ENCODE measurements at regions not wholly inside any gene's neighbourhood (a gene's known extent, or its start where the extent isn't known, plus 50 kb on each side); places are given as distances from the start of the nearest gene placed in this dataset.
A peak's percentile ranks its signal among the peaks of the same experiment; 100 is the strongest.
"Not testable (repeated sequence)": the region's sequence is repeated elsewhere in the genome, so short reads cannot be mapped to it uniquely, and the experiment has no call there.

DNA sequence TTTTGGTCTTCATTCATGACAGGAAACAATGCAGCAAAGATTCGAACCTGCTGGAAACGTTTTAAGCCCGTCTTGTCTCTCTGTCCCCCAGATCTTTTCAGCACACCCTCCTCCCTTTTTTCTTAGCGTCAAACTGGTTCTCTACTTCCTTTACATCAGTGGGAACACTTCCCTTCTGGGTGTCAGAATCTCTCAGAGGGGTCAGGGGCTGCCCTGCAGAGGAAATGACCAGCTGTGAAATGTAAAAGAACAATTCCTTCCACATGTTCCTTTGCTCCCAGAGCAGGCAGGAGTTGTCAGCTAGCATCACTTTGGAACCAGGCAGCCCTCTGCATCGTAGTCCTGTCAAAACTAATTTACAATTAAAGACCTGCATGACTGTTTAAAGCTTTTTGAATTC lies 619.0 kb downstream of the TFAP2A start:
- no peak for DNase-seq

DNA sequence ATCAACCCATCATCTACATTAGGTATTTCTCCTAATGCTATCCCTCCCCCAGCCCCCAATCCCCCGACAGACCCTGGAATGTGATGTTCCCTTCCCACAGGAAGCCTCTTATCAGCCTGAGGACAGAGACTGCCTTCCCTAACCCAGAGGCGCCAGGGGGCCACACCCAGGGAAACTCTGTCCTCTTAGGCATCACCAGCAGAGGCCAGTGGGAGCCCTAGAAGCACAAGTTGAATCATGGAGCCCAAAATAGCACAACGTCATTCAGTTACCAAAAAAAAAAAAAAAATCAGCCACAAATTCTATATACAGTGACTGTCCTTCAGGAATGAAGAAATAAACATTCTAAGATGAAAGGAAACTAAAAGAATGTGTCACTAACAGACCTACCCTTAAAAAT lies 625.7 kb downstream of the TFAP2A start:
- DNase-seq: no peak

GRCh38 chr6:9784786-9785185 lies 630.1 kb downstream of the TFAP2A start:
- no peak for DNase-seq

- DNase-seq: no peak
These were observed 631.3 kb downstream of the TFAP2A start for GRCh38 chr6:9783567-9783966.

GRCh38 chr6:9766240-9766915 lies 648.5 kb downstream of the TFAP2A start:
- DNase-seq: no peak

- no peak for DNase-seq
These were observed 653.7 kb downstream of the TFAP2A start for GRCh38 chr6:9761220-9761619.

DNA sequence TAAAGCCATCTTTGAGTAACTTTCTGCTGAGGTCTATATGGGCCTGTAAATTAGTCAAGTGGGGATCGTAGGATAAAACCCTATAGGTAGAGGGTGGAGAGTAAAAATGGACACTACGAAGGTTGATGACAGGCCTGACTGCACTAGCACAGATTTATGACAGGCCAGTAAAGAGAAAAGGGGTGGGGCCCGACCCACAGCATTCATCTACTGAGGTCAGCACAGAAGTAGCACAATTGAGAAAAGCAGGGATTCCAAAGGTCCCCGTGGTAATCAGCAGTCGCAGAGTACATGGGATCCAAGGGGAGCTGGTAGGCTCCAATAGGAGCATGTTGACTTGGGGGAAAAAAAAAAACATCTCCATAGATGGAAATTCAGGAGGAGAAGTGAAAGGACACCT lies 660.4 kb downstream of the TFAP2A start:
- DNase-seq: no peak

DNA sequence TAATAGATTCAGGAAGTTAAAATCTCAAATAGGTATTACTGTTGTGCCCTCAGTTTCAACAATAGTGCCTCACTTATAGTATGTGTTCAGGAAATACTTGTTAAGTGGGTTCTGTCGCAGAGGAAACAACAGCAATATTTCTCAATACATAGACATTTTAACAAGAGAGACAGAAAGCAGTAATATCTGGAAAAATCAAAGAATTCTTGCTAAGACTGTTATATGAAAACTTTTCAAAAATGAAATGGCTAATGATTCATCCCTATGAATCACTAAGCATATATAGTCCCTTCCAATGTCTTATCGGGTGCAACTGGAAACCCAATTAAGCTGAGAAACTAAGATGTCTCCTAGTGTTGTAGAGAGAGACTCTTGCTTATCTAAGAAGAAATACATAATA lies 668.9 kb downstream of the TFAP2A start:
- DNase-seq: no peak

DNA sequence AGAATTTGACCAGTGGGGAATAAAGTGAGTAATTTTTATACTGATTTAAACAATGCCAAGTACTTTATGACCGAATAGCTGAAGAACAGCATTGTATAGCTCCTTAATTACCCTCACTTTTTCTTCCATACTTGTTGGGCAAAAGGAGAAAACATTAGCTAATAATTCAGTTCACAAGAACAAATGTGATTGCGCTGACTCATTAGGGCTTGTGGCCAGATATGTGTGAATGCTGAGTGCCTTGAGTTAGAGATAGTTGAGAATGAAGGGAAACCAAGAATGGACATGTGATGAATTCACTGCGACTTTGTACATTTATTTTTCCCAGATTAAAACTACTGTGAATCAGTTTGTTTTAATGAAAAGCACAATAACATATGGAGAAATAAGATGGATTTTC lies 669.4 kb downstream of the TFAP2A start:
- DNase-seq: no peak

GRCh38 chr6:9744119-9744518 lies 670.8 kb downstream of the TFAP2A start:
- no peak for DNase-seq

GRCh38 chr6:9732056-9732455 lies 682.8 kb downstream of the TFAP2A start:
- DNase-seq: no peak

GRCh38 chr6:9725776-9726175 lies 689.1 kb downstream of the TFAP2A start:
- DNase-seq: not testable (repeated sequence)

DNA sequence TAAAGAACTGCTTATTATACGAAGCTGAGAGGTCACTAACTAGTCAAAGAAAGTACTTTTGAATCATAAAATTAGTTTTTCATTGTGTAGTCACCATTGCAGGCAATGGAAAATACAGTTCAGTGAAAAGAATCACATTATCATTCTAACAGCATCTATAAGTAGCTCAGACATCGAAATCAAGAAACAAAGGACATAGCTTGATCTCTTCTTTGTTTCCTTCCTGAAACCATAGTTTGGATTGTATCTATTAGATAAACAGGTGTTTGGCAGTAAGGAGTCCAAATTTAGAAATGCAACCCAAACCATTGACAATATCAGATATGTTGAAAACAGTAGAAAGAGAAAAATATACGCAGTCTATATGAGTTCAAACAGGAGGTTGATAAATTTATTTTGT lies 697.3 kb downstream of the TFAP2A start:
- DNase-seq: no peak

DNA sequence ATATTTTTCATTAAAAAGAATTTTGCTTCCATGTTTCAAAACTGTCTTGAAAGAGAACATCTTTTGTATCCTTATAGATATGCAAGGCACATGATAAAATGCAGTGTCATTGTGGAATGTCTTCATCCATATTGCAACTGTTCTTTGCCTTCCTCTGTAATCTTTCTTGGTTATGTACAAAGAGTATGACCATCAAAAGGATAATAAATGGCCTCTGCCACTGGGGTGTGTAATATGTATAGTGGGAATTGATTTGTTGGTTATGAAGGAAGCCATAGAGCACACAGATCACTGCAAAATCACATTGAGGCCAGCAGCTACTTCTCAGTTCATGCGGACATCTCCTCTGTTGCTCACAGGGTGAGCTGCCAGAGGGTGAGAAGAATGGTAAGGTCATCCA lies 703.5 kb downstream of the TFAP2A start:
- no peak for DNase-seq

- DNase-seq: no peak
These were observed 704.3 kb downstream of the TFAP2A start for GRCh38 chr6:9710574-9710973.

DNA sequence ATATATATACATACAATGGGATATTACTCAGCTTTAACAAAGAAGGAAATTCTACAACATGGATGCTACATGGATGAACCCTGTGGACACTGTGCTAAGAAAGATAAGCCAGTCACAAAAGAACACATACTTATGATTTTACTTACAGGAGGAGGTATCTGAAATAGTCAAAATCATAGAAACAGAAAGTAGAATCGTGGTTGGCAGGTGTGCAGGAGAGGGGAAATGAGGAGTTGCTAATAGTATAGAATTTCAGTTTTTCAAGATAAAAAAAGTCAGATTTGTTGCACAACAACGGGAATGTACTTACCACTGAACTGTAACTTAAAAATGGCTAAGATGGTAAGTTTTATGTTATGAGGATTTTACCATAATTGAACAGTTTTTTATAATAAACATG lies 706.3 kb downstream of the TFAP2A start:
- DNase-seq: no peak

DNA sequence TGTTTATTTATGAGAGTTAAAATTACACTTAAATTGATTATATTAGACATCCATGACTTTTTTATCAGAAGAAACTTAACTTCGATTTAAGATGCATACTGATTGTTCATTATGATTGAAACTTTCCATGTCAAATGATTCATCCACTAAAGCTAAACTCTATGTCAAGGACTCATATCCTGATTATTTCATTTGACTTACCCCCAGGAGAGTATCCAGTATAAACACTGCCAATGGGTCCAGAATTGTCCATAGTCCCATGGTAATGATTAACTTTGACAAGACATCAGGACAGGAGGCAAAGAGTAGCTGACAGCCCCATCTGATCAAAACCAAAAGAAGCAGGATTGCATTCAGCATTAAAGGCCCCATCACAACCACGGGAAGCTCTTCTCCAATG lies 709.9 kb downstream of the TFAP2A start:
- no peak for DNase-seq

DNA sequence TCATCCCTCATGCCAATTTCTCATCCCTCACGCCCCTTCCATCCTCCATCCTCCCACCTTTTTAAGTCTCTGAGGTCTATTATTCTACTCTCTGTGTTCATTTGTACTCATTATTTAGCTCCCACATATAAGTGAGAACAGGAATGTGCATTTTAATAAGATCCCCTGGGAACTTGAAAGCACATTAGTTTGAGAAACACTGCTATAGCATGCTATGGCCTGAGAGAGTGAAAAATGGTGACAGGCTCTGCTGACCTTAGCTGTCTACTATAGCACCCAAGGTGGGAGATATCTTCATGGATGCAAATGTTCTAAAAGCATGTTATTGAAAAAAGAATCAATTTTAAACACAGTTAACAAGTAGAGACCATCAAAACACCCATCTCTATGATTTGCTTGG lies 712.0 kb downstream of the TFAP2A start:
- DNase-seq: no peak

DNA sequence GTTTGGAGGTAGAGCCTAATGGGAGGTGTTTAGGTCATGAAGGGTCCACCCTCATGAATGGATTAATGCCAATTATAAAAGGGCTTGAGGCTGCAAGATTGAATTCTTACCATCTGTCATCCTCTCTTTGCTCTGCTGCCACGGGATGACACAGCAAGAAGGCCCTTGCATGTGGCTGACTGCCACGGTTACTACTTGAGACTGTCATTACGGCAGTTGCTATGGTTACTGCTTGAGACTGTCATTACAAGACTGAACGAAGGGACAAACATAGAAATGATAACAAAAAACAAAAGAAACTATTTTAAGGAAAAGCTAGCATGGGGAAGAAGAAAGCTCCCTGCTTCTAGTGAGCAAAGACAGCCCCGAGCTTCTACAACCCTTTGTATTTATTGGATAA lies 715.0 kb downstream of the TFAP2A start:
- DNase-seq: peak; percentile 58

DNA sequence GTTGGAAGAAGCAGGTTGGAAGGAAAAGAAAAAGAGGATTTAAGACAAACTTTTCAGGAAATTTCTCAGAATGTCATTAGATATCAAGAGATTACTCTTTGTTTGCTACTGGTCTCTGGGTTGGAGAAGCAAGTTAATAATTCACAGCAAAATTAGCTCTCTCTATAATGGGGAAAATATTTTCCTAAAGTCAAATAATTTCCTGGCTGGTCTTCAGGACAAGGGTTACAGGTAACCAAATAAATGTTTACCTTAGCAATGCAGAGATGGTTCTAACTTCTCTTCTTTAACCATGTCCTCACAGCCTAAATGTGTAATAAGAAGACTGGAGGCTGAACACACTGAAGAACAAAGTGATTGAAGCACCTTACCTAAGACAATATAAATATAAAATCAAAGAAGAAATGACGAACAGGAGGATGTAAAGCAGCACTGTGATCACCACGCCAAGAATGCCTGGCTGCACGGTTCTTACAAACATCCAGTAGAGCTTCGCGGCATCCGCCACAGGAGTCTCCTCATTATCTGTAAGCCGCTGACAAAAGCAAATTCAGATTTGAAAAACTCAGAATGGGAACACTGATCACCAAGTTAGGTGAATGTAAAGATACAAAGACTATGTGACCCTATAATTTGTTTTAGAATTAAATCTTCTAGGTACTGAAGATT lies 717.5 kb downstream of the TFAP2A start:
- no peak for DNase-seq

DNA sequence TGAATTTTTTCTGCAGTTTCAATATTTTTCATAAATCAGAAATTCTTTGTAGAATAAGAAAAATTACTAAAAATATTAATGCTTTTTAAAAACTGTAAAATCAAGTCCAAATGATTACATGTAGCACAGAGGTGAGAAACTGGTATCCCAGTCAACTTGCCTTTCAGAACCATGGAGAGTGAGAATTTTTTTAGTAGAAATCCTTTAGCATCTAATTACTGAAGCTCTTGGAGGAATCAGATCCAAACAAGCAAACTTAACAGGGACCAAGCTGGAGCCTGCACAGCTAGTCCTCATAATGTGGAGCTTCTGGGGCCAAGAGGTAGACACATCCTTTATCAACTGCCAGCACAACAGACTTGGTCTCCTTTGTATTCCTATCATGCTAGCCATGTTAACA lies 724.5 kb downstream of the TFAP2A start:
- no peak for DNase-seq

DNA sequence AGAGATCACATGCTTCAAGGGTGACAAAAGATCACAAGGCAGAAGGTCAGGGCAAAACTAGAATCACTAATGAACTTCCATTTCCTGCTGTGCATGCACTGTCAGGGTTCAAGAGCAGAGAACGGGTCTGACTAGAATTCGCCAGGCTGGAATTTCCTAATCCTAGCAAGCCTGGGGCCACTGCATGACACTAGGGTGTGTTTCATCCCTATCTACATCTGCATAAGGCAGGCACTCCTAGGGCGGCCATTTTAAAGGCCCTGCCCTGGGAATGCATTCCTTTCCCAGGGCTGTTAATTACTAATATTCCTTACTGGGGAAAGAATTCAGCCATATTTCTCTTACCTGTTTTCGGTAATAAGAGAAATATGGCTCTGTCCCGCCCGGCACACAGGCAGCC lies 734.1 kb downstream of the TFAP2A start:
- not testable (repeated sequence) for DNase-seq

DNA sequence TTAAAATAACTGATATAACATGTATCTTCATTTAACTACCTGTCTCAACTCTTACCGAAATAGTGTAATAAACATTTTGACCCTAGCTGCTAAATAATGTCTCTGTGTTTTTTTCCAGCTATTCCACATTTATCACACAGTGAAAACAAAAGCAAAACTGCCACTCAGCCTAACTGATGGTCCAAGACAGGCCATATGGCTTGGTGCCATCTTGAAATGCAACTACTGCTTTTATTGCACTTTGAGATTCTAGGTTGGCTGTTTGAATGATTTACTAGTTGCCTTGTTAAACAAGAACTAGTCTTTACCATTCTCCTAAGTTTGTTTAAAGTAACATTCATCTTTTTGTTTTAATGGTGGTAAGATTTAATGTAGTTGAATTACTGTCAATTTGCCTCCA lies 739.8 kb downstream of the TFAP2A start:
- DNase-seq: no peak

DNA sequence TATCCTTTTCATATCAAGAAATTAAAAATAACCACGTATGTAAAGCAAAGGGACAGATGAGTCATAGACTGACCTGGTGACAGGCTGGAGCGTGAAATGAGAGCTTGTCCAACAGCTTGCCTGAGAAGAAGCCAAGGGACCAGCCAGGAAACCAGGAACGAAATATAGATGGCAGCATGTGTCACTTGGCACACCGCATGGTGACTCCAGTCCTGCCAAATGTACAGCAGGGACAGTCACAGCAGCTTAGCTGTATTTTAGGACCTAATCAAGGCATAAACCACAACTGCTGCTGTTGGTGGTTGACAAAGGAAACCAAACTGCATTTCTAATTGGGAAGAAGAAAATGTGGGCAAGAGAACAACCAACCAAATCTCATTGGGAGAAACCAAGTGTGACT lies 755.0 kb downstream of the TFAP2A start:
- DNase-seq: no peak

DNA sequence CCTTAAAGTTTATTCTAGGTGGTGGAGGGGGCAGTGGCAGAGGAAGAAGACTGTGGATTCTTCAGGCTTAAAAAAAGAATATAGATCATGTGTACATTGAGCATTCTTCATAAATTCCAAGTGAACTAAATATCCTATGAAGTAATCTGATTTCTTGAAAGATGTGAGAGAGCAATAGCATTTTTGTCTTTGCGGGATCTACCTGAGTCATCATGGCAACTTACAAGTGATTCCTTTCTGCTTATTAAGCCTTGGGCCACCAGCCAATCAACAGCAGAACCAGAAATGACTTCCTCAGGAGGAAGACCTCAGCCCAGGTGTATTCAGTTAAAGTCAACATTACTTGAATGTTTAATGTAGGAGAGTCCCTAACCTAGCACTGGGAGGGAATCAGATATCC lies 756.9 kb downstream of the TFAP2A start:
- DNase-seq: no peak
